HG03103 (cell line): ENCODE measurements at regions not wholly inside any gene's neighbourhood (a gene's known extent, or its start where the extent isn't known, plus 50 kb on each side); places are given as distances from the start of the nearest gene placed in this dataset.
A peak's percentile ranks its signal among the peaks of the same experiment; 100 is the strongest.
"Not testable (repeated sequence)": the region's sequence is repeated elsewhere in the genome, so short reads cannot be mapped to it uniquely, and the experiment has no call there.

Source experiments
- ATAC-seq: cut with Tn5 transposase; IDR thresholded peaks from one replicate; pipeline ENCODE4 v1.9.1; 2021; ENCODE audit warnings: low read depth; ENCODE audit not compliant: unreplicated experiment

DNA sequence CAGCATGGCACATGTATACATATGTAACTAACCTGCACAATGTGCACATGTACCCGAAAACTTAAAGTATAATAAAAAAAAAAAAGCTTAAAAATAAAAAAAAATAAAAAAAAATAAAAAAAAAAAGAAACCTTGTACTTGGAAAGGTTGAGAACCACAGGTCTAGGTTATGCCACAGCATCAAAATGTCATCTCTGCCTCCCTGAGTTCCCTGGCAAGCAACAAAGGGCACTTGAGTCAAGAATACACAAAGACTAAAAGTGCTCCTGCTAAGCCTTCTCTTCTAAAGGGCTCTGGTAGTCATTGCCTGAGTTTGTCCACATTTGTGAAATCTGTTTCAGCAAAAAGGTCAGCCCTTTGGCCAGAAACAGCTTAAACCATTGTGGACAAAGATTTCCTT is 395.8 kb upstream of the CCDC54 start:
- no peak for ATAC-seq

- ATAC-seq = no peak
Observed at GRCh38 chr3:106985721-106986120, 391.5 kb upstream of the CCDC54 start.

GRCh38 chr3:106998841-106999682 is 378.2 kb upstream of the CCDC54 start:
- ATAC-seq = peak; percentile 52

DNA sequence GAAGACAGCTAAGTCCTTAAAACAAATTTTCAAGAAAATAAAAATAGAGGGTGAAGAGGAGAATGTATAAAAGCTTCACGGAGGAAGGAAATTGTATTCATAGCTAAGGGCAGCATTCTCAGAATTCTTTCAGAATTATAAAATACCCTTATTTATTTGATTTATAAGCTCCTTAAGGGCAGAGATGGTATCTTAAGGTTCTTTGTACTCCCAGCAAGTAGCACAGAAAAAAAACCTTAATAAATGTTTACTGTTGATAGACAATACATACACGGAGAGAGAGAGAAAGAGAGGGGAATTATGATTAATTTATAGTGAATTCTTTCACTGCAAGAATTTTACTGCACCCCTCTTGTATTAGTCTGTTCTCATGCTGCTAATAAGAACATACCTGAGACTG is 375.6 kb upstream of the CCDC54 start:
- no peak for ATAC-seq

- not testable (repeated sequence) for ATAC-seq
Observed at GRCh38 chr3:107005352-107005751, 371.9 kb upstream of the CCDC54 start.

GRCh38 chr3:107008213-107008612 is 369.0 kb upstream of the CCDC54 start:
- no peak for ATAC-seq

- no peak for ATAC-seq
Observed at GRCh38 chr3:107013641-107014040, 363.6 kb upstream of the CCDC54 start.

GRCh38 chr3:107024551-107025026 is 352.6 kb upstream of the CCDC54 start:
- no peak for ATAC-seq

DNA sequence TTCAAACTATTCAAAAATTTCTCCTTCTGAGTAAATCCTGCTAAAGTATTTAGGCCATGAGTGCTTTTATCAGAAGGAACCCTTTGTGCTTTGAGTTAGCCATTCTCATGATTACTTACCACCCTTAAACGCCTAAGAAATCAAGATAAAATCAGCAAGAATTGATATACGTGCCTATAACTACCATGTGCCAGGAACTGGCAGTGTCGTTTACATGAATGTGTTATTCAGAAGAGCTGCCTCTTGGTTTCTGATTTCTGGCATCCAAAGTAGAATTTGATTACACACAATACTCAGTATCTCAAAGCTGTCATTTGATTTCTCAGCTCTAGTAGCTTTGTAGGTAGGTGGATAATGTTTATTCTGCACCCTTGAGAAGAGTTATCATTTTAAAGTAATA is 351.3 kb upstream of the CCDC54 start:
- no peak for ATAC-seq

GRCh38 chr3:107028086-107028485 is 349.2 kb upstream of the CCDC54 start:
- ATAC-seq = no peak

DNA sequence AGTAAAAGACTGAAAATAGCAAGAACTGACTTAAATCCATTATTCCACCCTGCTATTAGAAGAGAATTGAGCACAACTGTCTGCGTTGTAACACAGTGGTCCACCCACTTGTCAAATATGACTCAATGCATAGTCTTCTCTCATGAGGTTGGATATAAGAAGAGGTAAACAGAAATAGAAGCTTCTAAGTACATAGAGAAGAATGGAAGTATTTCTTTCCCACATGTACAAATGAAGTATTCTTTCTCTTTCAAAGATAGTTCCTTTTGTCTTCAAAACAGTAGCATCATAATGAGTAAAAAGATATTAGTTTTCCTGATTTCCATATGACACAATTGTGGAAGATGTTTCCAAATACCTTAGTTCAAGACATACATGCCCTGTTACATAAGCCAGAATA is 348.6 kb upstream of the CCDC54 start:
- no peak for ATAC-seq

DNA sequence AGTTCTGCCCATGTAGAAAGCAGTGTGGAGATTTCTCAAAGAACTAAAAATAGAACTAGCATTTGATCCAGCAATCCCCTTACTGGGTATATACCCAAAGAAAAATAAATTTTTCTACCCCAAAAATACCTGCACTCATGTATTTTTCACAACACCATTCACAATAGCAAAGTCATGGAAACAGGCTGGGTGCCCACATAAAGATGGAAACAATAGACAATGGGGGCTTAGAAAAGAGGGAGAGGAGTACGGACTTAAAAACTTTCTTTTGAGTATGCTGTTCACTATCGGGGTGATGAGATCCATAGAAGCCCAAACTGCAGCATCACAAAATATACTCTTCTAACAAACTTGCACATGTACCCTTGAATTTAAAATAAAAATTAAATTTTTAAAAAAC is 345.1 kb upstream of the CCDC54 start:
- ATAC-seq = no peak

DNA sequence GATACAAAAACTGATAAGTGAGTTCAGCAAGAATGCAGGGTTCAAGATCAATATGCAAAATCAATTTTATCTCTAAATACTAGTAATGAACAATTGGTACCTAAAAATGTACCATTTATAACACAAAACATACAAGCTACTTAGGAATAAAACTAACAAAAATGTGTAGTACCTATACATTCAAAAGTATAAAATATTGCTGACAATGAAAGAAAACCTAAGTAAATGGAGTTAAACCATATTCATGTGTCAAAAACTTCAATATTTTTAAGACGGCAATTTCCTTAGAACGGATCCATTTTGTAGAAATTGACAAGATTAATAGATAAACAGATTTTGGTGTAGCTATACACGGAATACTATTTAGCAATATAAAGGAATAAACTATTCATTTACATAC is 343.1 kb upstream of the CCDC54 start:
- no peak for ATAC-seq

- no peak for ATAC-seq
Observed at GRCh38 chr3:107035176-107035575, 342.1 kb upstream of the CCDC54 start.

DNA sequence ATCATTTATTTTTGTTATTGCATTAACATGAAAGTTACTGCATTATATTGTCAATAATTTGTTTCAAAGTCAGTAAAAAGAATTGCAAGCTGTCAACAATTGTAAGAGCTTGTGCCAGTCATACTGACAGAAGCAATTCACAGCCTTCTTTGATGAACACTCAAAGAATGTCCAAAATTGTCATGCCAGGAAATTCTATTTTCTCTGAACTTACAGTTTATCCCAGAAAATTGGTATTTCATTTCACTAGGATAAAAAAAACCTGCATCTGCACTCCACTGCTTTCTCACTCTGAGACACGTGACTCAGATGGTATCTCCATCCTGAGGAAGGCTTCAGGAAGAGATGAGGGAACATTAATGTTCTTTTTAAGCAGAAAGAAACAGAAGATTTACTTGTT is 332.6 kb upstream of the CCDC54 start:
- no peak for ATAC-seq

DNA sequence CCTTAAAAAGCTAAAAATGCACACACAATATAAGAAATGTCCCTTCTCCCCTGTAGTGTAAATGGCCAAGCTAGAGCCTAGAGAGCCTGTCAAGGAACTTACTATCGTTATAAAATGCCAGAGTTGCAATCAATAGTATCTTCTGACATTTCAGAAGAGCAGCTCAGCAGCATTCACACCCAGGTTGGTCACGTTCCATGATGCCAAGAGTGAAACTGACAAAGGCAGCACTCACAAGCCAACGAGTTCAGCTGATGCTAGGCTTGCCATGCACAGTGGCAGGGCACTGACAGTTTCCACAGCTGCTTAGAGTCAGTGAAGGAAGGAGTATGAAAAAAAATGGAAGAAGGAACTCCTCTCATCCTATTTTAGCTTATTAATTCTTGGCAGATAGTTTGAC is 331.4 kb upstream of the CCDC54 start:
- ATAC-seq = no peak

- ATAC-seq = no peak
Observed at GRCh38 chr3:107055181-107055942, 321.9 kb upstream of the CCDC54 start.

GRCh38 chr3:107061466-107061865 is 315.8 kb upstream of the CCDC54 start:
- ATAC-seq = no peak

DNA sequence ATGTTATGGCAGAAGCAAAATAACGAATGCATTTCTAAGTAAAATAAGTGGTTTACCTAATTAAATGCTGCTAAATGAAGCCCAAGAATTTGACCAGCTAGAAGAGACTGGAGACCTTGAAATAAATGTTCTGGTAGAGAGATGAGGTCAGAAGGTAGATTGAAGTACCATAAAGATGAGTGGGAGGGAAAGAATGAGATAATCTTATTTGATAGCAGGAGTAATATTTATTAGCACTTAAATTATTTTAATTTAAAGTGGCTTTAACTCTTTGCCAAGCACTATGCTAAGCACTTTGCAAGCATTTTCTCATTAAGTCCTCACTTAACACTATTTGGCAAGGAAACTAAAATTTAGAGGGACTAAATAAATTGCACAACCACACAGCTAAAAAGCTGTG is 314.9 kb upstream of the CCDC54 start:
- no peak for ATAC-seq

GRCh38 chr3:107062787-107063186 is 314.5 kb upstream of the CCDC54 start:
- ATAC-seq = no peak

GRCh38 chr3:107063351-107063750 is 313.9 kb upstream of the CCDC54 start:
- ATAC-seq = no peak
